NCI-H1436 (cell line): ENCODE measurements at regions not wholly inside any gene's neighbourhood (a gene's known extent, or its start where the extent isn't known, plus 50 kb on each side); places are given as distances from the start of the nearest gene placed in this dataset.
A peak's percentile ranks its signal among the peaks of the same experiment; 100 is the strongest.
"Not testable (repeated sequence)": the region's sequence is repeated elsewhere in the genome, so short reads cannot be mapped to it uniquely, and the experiment has no call there.

Experiments
- DNase-seq: peaks from one replicate; lab custom pipeline; 2025; lab: John Stamatoyannopoulos, UW

DNA sequence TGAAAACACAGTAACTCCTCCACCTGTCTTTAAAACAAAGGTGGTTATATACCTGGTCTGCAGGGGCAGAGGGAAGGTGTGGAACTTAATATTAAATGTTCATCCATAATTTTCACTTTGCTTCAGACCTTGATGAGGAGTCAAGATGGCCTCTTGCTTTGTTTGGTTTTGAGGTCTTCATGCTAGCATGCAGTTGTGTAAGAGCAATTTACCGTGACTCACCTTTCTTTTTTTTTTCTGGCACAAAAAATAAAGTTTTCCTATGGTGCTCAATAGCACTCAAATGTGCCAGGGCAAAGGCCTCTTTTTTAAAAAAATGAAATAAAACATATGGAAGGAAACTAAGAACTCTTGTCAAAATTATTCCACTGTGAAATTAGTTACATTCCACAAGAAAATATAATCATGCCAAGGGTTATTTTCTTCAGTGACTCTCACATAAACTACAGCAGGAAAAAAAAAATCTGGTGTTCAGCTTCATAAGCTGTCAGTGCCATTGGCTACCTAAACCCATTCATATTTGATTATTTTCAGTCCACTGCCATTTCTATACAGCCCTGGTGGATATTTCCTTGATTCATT is 128.2 kb downstream of the SLC7A11 start:
- DNase-seq: no peak

DNA sequence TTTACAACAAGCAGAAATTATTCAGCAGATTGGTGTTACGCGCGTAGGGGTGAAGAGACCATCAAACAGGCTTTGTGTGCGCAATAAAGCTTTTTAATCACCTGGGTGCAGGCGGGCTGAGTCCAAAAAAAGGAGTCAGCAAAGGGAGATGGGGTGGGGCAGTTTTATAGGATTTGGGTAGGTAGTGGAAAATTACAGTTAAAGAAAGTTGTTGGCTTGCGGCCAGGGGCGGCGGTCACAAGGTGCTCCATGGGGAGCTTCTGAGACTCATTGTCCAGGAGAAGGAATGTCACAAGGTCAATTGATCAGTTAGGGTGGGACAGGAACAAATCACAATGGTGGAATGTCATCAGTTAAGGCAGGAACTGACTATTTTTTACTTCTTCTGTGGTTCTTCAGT is 129.3 kb downstream of the SLC7A11 start:
- DNase-seq: not testable (repeated sequence)

DNA sequence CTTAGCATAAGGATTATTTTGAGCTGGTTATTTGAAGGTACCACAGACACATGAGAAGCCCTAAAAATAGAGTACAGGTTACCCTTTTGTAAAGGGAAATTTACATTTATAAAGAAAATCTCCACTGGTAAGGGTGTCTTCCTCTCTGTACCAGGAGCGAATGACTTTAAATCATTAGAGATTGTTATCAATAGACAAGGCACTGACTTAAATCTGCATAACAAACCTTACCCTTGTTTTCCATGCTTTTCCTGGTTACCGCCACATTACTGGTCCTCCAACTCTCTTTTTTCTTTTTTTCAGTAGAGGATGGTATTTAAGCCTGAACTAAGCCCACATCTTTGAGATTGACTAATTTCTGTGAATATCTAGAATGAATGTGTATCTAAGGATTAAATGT is 129.8 kb downstream of the SLC7A11 start:
- no peak for DNase-seq

DNA sequence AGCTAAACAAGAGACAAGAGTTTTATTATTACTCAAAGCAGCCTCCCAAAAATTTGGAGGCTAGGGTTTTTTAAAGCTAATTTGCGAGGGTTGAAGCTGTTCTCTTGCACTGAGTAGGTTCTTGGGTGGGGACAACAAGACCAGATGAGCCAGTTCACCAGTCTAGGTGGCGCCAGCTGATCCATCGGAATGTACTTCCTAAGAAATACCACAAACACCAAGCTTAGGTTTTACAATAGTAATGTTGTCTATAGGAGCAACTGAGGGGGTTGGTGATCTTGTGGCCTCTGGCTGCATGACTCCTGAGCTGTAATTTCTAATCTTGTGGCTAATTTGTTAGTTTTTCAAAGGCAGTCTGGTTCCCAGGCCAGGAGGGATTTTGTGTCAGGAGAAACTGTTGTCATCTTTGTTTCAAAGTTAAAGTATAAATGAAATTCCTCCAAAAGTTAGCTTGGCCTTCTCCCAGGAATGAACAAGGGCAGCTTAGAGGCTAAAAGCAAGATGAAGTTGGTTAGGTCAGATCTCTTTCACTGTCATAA is 130.6 kb downstream of the SLC7A11 start:
- no peak for DNase-seq

DNA sequence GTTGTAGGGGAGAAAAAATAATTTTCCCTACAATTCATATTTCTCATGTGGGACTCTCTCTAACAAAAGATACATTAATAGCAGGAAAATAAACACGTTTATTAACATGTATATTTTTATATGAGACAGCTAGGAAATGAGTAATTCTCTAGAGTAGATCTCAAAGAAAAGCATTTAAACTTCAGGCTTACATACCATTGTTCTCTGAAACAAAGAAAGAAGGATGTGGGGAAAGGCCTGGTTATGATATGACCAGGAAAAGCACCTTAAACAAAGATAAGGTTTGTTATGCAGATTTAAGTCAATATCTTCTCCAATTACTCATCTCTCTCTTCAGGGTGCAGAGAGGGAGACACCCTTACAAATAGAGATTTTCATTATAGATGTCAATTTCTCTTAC is 131.3 kb downstream of the SLC7A11 start:
- no peak for DNase-seq

DNA sequence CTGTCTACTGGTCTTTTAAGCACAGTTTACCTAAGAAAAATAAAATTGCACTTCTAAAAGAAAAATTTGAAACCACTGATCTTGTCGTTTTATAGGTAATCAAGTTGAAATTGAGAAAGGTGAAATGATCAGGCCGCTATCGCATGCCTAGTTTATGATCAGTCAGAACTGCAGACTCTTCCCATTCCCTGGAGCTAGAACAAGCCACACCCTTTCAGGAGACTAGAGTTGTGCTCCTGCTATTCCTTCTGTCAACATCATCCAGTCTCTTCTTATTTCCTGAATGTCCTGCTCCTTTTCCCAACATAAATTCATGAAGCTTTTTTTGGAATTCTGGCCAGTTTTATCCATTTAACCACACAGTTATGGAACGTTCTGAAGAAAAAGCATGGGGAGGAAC is 135.1 kb downstream of the SLC7A11 start:
- no peak for DNase-seq

DNA sequence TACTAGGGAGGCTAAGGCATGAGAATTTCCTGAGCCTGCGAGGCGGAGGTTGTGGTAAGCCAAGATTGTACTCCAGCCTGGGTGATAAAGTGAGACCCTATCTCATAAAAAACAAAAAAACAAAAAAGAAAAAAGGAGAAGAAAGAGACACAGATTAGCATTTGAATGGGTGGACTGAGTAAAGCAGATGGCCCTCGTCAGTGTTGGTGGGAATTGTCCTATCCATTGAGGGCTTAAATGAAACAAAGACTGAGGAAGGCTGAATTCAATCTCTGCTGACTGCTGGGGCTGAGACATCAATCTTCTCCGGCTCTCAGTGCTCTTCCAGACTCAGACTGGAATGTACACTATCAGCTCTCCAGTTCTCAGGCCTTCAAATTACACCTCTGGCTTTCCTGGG is 136.8 kb downstream of the SLC7A11 start:
- no peak for DNase-seq

DNA sequence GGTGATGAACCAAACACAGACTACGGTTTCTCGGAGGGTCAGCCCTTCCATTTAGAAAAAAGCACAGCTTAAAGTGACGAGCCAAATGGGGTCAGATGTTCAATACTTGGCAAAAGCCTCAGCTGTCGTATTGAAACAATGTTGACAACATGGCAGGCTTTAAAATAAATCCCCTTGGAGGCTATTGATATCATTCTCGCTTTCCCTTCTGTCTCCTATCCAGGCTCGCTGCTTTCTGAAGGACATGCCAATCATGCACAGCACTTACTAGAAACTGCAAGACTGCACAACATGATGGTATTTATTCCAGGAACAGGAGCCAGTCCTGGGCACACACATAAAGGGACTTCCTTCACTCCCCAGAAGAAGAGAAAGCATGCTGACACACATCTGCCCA is 137.9 kb downstream of the SLC7A11 start:
- no peak for DNase-seq

DNA sequence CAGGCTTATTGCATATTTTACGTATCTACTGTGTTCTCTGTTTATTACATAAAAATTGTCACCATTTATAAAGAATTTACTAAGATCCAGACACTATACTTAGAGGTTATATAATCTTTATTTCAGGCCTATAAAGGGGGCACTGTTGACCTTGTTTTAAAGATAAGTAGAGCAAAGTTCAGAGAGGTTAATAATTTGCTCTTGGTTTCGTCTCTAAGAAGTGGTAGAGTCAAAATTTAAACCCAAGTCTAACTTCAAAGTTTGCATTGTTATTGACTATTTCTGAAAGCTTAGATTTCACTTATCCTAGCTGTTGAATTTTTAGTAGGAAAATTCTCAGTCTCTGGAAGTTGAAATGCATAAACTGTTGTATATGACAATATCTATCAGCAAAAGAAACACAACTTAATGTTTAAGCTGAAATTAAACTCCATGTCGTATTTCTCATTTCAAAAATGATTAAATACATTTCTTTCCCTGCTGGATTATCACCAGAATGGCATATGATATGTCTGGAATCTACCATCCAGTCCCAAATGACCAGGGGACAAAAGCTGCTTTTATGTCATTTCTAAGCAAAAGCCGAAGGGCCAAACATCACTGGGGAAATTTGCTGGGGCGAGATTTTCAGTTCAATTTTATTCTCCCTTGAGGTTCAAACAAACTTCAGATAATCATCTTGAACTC is 138.4 kb downstream of the SLC7A11 start:
- DNase-seq: no peak

DNA sequence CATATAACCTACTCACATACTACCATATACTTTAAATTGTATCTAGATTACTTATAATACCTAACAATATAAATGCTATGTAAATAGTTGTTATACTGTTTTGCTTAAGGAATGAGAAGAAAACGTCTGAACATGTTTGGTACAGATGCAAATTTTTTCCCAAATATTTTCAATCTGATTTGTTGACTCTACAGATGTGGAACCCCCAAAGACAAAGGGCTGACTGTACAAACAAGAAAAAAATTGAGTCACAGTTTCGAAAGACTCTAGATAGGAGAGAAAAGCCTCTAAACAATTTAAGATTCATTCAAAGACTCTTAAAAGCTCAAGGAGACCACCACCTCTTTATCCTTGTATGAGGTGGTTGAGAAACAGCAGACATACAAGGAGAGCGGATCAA is 142.8 kb downstream of the SLC7A11 start:
- no peak for DNase-seq

DNA sequence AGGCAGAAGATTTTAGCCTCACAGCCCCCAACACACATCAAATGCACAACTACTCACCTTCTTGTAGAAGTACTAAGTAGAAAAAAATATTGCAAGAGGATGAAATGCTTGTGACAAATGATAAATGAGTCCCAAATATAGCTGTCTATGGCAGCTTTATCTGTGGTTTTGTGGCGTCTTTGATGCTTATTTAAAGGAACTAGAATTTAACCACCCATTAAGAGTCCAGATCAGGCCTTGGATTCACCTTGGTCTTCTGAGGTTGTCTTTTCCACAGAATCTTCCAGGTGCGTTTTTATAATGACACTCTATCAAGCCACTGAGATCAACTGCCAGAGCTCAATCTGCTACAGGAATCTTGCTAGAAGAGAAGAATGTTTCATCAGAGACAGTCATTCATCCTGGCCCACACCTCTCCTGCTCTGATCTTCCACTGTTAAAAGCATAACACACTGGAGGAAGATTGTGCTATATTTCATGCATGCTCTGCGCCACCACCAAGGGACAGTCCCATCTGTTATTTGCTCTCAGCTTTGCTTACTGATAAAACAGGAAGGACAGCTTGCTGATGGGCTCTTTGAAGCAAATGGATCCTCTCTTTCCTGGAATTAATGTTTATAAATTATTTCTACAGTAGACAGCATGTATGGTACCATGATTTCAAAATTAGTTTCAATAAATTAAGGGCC is 144.1 kb downstream of the SLC7A11 start:
- no peak for DNase-seq

DNA sequence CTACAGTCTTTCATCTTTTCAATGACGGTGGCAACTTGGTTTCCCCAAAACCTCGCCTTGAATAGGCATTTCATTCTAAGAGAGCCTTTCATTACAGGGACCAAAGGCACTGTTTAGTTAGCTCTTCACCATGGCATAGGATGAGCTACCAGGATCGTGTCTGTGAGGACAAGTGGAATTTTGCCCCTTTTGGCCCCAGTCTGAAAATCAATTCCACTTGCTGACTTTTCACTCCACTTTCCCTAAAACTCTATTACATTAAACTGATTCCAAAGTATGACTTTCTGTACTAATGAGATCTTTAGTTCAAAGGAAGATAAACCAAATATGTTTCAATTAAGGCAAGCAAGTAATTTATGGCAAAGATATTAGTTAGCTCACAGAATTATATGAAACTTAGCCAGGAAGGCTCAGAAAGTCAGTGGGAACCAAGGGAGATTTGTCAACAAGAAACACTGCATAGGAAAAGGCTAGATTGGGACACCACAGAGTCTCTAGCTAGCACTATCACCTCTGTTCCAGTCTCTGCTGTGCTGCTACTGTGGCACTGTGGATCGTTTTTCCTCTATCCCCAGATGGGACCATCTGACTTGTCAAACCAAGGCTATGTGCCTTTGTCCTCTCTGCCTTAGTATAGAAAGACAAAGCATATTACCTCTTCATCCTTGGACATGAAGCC is 145.6 kb downstream of the SLC7A11 start:
- DNase-seq: no peak

DNA sequence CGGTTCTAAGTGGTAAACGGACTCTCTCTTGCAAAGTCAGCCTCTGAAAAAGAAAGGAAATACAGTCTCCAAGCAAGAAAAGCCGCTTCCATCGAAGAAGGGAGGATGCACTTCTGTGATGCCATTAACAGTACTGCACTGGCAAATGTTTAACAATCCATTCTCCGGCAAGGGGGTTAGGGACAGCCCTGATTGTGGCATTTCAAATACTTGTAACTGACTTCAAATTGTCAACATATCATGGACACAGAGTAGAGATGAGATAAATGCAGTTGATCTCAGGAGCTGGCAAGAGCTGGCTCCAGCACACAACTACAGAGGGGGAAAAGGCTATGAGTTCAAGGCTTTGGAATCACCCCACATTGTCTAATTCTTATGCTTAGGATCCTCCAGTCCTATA is 146.8 kb downstream of the SLC7A11 start:
- DNase-seq: no peak

DNA sequence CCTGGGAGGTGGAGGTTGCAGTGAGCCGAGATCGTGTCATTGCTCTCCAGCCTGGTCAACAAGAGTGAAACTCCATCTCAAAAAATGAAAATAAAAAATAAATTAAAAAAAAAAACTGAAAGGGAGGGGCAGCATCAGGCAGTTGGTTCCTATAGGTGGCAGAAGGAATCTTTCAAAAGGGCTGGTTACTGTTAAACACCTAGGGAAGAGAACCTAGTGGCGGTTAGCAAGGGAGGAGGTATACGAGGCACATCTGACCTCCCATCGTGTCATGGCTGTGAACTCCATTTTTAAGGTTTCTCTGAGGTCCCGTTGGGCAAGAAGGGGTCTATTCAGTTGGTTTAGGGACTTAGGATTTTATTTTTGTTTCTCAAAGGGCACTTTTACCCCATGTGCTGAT is 150.1 kb downstream of the SLC7A11 start:
- DNase-seq: no peak

DNA sequence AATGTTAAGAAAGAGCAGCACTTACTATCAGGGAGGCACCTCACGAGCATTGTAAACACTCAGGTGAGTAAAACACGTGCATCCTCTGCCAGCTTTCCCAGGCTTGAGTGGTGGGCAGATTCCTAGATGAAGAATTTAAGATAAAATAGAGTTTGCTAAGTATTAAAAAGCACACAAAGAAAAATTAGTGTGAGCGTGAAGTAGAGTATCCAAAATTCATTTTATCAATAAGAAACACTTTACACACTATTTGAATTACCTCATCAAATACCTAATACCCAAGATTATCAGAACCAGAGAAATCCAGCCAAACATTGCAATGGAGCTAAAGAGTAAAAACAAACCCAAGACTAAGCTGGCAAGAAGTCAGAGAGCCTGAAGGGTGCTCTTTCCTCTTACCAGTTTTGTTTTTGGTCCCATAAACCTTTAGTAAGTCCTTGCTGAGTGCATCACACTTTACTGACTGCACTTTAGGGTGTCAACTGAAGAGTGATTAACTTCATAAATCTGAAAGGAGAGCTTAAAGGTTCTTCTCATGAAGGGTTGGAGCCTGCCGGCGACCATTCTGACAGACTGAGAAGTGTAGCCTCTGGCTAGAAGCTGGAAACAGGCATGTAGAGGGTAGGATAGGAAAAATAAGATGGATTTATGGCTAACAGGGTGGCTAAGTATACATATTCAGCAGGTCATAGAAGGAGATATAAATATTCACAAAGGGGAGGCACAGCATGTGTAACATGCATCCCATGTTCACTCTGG is 151.1 kb downstream of the SLC7A11 start:
- no peak for DNase-seq

DNA sequence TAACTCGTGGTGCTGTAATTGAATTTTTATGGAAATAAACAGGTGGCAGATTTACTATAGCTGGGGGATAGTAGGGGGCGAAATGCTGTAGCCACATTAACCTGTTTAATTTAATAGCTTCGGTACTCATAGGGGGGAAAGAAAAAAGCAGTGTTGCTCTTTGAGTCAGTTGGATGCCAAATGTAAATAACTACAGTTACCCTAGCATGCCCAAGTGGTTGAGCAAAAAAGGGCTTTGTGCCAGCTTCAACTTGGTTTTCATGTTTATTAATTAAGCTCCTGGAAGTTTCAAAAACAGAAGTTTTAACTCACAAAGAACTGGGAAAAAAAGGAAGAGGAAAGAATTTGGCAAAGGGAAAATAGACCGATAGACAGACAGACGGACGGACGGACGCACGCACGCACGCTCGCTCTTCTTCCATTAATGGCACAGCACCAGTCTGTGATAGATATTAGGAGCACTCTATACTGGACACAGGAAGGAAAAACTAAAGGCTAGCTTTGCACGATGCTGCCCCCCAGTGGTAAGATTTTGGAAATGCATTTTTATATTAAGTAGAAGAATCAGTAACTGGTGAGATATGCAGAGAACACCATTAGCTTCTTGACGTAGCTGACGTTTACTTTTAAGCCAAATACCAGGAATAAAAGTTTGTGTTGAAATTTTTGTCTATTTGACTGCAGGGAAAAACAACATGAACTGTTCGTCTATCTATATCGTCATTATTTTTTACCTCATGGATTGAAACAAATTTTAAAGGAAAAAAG is 151.8 kb downstream of the SLC7A11 start:
- peak; percentile 44 for DNase-seq

DNA sequence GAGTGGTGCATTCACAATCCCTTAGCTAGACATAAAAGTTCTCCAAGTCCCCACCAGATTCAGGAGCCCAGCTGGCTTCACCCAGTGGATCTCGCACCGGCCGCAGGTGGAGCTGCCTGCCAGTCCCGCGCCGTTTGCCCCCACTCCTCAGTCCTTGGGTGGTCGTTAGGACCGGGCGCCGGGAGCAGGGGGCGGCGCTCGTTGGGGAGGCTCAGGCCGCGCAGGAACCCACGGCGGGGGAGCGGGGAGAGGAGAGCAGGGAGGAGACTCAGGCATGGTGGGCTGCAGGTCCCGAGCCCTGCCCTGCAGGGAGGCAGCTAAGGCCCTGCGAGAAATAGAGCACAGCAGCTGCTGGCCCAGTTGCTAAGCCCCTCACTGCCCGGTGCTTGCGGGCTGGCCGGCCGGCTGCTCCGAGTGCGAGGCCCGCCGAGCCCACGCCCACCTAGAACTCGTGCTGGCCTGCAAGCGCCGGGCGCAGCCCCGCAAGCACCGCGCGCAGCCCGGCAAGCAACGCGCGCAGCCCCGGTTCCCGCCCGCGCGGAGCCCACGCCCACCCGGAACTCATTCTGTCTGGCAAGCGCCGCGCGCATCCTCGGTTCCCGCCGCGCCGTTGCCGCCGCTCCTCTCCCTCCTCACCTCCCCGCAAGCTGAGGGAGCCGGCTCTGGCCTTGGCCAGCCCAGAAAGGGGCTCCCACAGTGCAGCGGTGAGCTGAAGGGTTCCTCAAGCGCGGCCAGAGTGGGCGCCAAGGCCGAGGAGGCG is 153.5 kb downstream of the SLC7A11 start:
- no peak for DNase-seq

DNA sequence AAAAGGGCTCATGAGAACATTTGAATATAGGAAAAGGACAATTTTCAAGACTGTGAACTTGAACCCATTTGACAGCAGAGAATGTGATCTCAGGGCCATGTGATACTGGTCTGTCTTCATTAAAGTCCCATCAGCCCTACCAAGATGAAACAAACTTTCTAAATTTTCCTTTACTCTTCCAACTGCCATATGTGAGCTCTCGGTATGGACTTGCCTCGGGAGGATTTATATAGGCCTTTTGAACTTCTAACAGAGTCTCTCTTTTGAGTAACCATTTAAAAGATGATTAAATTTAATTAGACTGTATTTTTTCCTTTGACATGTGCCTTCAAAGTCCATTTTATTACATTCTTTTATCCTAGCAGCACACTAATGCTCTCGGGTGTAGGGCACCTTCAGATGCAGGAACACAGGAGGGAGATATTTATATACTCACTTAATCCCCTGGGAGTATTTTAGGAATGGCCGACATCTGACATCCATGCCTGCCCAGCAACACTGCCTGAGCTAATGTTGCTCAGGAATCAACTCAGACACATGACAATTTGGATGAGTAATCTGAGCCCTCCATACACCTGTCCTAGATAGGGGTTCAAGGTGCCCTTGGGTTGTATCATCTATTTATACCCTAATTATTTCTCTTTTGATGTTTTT is 155.0 kb downstream of the SLC7A11 start:
- DNase-seq: no peak

DNA sequence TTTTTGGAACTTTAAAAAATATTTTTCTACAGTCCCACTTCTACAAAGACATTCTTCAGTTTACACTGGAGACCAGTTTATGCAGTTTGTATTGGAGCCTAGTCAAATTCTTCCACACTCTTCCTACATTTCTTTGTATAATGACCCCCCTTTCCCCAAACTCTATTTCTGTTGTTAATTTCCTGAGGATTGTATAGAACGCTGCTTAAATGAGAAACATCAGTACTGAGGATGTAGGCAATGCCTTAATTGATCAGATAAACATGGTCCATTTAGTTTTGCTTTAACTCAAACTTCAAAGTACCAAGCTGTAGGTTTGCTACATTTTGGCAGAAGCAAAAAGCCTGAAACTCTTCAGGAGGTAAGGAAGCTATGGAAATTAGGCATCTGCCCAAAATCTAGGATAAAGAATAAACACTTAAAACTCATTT is 155.5 kb downstream of the SLC7A11 start:
- DNase-seq: no peak

DNA sequence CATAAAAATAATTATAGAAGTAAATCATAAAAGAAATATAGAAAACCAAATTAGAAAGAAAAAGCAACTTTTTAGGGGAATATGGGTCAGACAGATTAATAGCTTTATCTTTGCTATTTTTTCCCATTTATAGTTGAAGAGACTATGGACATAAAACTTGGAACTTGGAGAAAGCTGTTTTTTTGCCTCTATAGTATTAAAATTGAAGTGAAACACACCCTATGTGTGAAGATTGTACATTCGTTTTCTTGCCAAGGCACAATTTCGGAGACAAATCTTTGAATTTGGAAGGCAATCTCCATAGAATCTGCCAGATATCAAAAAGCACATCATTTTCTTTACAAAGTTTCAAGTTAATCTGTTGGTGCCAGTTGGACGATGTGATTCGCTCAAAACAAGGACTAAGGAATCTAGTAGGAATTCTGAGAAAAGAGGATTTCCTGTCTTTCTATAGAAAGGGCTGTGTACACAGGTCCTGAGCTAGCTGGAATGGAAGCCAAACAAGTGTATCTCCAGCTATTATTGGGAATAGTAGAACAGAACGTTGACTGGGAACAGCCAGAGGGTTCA is 156.3 kb downstream of the SLC7A11 start:
- DNase-seq: no peak
